ENCODE measurements at regions not wholly inside any gene's neighbourhood (a gene's known extent, or its start where the extent isn't known, plus 50 kb on each side); places are given as distances from the start of the nearest gene placed in this dataset.

- POLR2A ChIA-PET (ENCODE audit: low non-redundant PET) = no interaction called here
- intact Hi-C loops (cut with micrococcal nuclease; ENCODE audit: unreplicated experiment) = no loop called here
- CTCF ChIA-PET = no interaction called here
- no peaks in the 10 kb centered on the region for H3K36me3 ChIP-seq (ENCODE audit: insufficient read depth, low read length, poor library complexity, severe bottlenecking)
- H3K27ac ChIP-seq (ENCODE audit: low read depth, low read length, poor library complexity, severe bottlenecking) = no peak overlapping the region
- H3K27me3 ChIP-seq (replicated peaks; ENCODE audit: insufficient read depth, low read depth, low read length, poor library complexity) = no peaks in the 10 kb centered on the region
- H3K4me1 ChIP-seq (ENCODE audit: insufficient read depth, low read length, poor library complexity, severe bottlenecking) = no peaks in the 10 kb centered on the region
- no TSS peak for BruUV-seq (replicated peaks)
- TF ChIP-seq CTCF (conservative IDR thresholded peaks at IDR 0.05; ENCODE audit: low read depth, low read length) (no peak), EZH2 (IDR thresholded peaks at IDR 0.05; ENCODE audit: borderline replicate concordance, low read depth, low read length, poor library complexity, severe bottlenecking) (no peak)
- no peaks in the 10 kb centered on the region for H3K9me3 ChIP-seq (ENCODE audit: low read depth, low read length, poor library complexity, severe bottlenecking)
- H3K4me3 ChIP-seq (ENCODE audit: low read depth, low read length, poor library complexity, severe bottlenecking) = no peak overlapping the region
- no peak for DNase-seq (ENCODE audit: low spot score)
These were observed 696.6 kb downstream of the RNF144A start for GRCh38 chr2:7613831-7614230.

- intact Hi-C loops (cut with micrococcal nuclease; ENCODE audit: unreplicated experiment) = no loop called here
- Histone ChIP-seq H3K36me3 (ENCODE audit: insufficient read depth, low read length, poor library complexity, severe bottlenecking) (no peaks in the 10 kb centered on the region), H3K4me1 (ENCODE audit: insufficient read depth, low read length, poor library complexity, severe bottlenecking) (no peaks in the 10 kb centered on the region), H3K27me3 (replicated peaks; ENCODE audit: insufficient read depth, low read depth, low read length, poor library complexity) (no peaks in the 10 kb centered on the region), H3K4me3 (ENCODE audit: low read depth, low read length, poor library complexity, severe bottlenecking) (no peak overlapping the region), H3K27ac (ENCODE audit: low read depth, low read length, poor library complexity, severe bottlenecking) (no peak overlapping the region), H3K9me3 (ENCODE audit: low read depth, low read length, poor library complexity, severe bottlenecking) (no peaks in the 10 kb centered on the region)
- TF ChIP-seq EZH2 (IDR thresholded peaks at IDR 0.05; ENCODE audit: borderline replicate concordance, low read depth, low read length, poor library complexity, severe bottlenecking) (no peak), CTCF (conservative IDR thresholded peaks at IDR 0.05; ENCODE audit: low read depth, low read length) (no peak)
- DNase-seq (ENCODE audit: low spot score) = no peak
- BruUV-seq (replicated peaks) = no TSS peak
- ChIA-PET POLR2A (ENCODE audit: low non-redundant PET) (no interaction called here), CTCF (no interaction called here)
These were observed 700.8 kb downstream of the RNF144A start for GRCh38 chr2:7618031-7618430.

- no peaks in the 10 kb centered on the region for H3K27me3 ChIP-seq (replicated peaks; ENCODE audit: insufficient read depth, low read depth, low read length, poor library complexity)
- no TSS peak for BruUV-seq (replicated peaks)
- H3K4me1 ChIP-seq (ENCODE audit: insufficient read depth, low read length, poor library complexity, severe bottlenecking) = no peaks in the 10 kb centered on the region
- DNase-seq (ENCODE audit: low spot score) = no peak
- H3K4me3 ChIP-seq (ENCODE audit: low read depth, low read length, poor library complexity, severe bottlenecking) = no peak overlapping the region
- POLR2A ChIA-PET (ENCODE audit: low non-redundant PET) = no interaction called here
- no peak overlapping the region for H3K27ac ChIP-seq (ENCODE audit: low read depth, low read length, poor library complexity, severe bottlenecking)
- intact Hi-C loops (cut with micrococcal nuclease; ENCODE audit: unreplicated experiment) = no loop called here
- H3K36me3 ChIP-seq (ENCODE audit: insufficient read depth, low read length, poor library complexity, severe bottlenecking) = no peaks in the 10 kb centered on the region
- TF ChIP-seq CTCF (conservative IDR thresholded peaks at IDR 0.05; ENCODE audit: low read depth, low read length) (no peak), EZH2 (IDR thresholded peaks at IDR 0.05; ENCODE audit: borderline replicate concordance, low read depth, low read length, poor library complexity, severe bottlenecking) (no peak)
- no peaks in the 10 kb centered on the region for H3K9me3 ChIP-seq (ENCODE audit: low read depth, low read length, poor library complexity, severe bottlenecking)
- CTCF ChIA-PET = no interaction called here
These were observed 702.2 kb downstream of the RNF144A start for GRCh38 chr2:7619203-7619970.
